ENCODE measurements at regions not wholly inside any gene's neighbourhood (a gene's known extent, or its start where the extent isn't known, plus 50 kb on each side); places are given as distances from the start of the nearest gene placed in this dataset.

DNA sequence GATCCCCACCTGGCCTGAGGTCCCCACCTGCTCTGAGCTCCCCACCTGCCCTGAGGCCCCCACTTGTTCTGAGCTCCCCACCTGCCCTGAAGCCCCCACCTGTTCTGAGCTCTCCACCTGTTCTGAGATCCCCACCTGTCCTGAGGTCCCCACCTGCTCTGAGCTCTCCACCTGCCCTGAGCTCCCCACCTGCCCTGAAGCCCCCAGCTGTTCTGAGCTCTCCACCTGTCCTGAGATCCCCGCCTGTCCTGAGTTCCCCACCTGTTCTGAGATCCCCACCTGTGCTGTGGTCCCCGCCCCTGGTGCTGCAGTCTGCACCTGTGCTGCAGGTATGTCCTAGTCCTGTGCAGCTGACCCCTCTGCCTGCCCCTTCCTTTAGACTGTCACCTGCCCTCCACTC is 561.6 kb downstream of the TCERG1L start:
- ChIA-PET POLR2A (no interaction called here), CTCF (interaction anchor here (0.9 to 1.4 kb wide), 2 partner anchors 16 to 18 kb away, joined by 3 read pairs; no protein-coding TSS in a partner anchor)
- Histone ChIP-seq H3K4me1 (no peaks in the 10 kb centered on the region), H3K4me2 (no peak overlapping the region), H3K27ac (no peak overlapping the region), H3K4me3 (no peak overlapping the region), H3K9me3 (no peaks in the 10 kb centered on the region)
- ATAC-seq (no peak), DNase-seq (ENCODE audit: low read depth in 1 of 2, low spot score in 1 of 2) (no peak), FAIRE-seq (no peak)
- WGBS (ENCODE audit: missing lambda C conversion rate), result 0% methylated on average over 2 of the region's 2 CpGs
- TF ChIP-seq MAFK (IDR thresholded peaks at IDR 0.05; ENCODE audit: partially characterized antibody) (no peak), POLR2AphosphoS2 (conservative IDR thresholded peaks at IDR 0.05; ENCODE audit: low read length) (no peak)
- TF ChIP-seq, protein P1, sequence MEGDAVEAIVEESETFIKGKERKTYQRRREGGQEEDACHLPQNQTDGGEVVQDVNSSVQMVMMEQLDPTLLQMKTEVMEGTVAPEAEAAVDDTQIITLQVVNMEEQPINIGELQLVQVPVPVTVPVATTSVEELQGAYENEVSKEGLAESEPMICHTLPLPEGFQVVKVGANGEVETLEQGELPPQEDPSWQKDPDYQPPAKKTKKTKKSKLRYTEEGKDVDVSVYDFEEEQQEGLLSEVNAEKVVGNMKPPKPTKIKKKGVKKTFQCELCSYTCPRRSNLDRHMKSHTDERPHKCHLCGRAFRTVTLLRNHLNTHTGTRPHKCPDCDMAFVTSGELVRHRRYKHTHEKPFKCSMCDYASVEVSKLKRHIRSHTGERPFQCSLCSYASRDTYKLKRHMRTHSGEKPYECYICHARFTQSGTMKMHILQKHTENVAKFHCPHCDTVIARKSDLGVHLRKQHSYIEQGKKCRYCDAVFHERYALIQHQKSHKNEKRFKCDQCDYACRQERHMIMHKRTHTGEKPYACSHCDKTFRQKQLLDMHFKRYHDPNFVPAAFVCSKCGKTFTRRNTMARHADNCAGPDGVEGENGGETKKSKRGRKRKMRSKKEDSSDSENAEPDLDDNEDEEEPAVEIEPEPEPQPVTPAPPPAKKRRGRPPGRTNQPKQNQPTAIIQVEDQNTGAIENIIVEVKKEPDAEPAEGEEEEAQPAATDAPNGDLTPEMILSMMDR (IDR thresholded peaks at IDR 0.05), result no peak
- TF ChIP-seq, protein P2, sequence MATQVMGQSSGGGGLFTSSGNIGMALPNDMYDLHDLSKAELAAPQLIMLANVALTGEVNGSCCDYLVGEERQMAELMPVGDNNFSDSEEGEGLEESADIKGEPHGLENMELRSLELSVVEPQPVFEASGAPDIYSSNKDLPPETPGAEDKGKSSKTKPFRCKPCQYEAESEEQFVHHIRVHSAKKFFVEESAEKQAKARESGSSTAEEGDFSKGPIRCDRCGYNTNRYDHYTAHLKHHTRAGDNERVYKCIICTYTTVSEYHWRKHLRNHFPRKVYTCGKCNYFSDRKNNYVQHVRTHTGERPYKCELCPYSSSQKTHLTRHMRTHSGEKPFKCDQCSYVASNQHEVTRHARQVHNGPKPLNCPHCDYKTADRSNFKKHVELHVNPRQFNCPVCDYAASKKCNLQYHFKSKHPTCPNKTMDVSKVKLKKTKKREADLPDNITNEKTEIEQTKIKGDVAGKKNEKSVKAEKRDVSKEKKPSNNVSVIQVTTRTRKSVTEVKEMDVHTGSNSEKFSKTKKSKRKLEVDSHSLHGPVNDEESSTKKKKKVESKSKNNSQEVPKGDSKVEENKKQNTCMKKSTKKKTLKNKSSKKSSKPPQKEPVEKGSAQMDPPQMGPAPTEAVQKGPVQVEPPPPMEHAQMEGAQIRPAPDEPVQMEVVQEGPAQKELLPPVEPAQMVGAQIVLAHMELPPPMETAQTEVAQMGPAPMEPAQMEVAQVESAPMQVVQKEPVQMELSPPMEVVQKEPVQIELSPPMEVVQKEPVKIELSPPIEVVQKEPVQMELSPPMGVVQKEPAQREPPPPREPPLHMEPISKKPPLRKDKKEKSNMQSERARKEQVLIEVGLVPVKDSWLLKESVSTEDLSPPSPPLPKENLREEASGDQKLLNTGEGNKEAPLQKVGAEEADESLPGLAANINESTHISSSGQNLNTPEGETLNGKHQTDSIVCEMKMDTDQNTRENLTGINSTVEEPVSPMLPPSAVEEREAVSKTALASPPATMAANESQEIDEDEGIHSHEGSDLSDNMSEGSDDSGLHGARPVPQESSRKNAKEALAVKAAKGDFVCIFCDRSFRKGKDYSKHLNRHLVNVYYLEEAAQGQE (IDR thresholded peaks at IDR 0.05), result no peak

DNA sequence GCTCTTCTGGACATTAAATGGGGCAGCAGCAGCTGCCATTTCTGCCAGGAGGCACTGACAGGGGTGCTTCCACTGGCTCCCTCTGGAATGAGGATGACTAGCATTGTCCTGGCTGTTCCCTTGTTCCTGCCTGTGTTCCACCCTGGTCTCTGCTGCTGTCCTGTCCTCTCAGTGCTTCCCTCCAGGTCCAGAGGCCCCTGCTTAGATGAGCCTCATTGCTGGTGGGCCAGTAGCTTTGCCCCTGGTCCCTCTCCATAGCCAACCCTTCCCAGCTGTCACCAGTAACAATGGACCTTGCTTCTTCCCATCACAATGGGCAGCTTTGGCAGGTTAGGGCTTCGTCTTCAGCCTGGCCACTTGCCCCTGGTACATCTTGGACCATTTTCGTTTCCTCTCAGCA is 561.1 kb downstream of the TCERG1L start:
- ChIA-PET POLR2A (no interaction called here), CTCF (no interaction called here)
- Histone ChIP-seq H3K9me3 (no peaks in the 10 kb centered on the region), H3K4me3 (no peak overlapping the region), H3K4me2 (no peak overlapping the region), H3K27ac (no peak overlapping the region), H3K4me1 (no peaks in the 10 kb centered on the region)
- no peak for ATAC-seq
- DNase-seq (ENCODE audit: low read depth in 1 of 2, low spot score in 1 of 2), result no peak
- TF ChIP-seq KDM5A (IDR thresholded peaks at IDR 0.05) (no peak), TP53 (CRISPR knock-in tag; IDR thresholded peaks at IDR 0.05) (no peak), HOXB13 (CRISPR knock-in tag; IDR thresholded peaks at IDR 0.05; ENCODE audit: low read depth) (no peak), ESRRA (IDR thresholded peaks at IDR 0.05; ENCODE audit: borderline replicate concordance, low read length) (no peak), FOSB (CRISPR knock-in tag; IDR thresholded peaks at IDR 0.05) (no peak)
- TF ChIP-seq, protein P3, sequence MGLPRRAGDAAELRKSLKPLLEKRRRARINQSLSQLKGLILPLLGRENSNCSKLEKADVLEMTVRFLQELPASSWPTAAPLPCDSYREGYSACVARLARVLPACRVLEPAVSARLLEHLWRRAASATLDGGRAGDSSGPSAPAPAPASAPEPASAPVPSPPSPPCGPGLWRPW (IDR thresholded peaks at IDR 0.05), result no peak
- TF ChIP-seq, protein P4, sequence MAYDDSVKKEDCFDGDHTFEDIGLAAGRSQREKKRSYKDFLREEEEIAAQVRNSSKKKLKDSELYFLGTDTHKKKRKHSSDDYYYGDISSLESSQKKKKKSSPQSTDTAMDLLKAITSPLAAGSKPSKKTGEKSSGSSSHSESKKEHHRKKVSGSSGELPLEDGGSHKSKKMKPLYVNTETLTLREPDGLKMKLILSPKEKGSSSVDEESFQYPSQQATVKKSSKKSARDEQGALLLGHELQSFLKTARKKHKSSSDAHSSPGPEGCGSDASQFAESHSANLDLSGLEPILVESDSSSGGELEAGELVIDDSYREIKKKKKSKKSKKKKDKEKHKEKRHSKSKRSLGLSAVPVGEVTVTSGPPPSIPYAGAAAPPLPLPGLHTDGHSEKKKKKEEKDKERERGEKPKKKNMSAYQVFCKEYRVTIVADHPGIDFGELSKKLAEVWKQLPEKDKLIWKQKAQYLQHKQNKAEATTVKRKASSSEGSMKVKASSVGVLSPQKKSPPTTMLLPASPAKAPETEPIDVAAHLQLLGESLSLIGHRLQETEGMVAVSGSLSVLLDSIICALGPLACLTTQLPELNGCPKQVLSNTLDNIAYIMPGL (CRISPR knock-in tag; IDR thresholded peaks at IDR 0.05; ENCODE audit: borderline replicate concordance), result no peak
- TF ChIP-seq, protein P5, sequence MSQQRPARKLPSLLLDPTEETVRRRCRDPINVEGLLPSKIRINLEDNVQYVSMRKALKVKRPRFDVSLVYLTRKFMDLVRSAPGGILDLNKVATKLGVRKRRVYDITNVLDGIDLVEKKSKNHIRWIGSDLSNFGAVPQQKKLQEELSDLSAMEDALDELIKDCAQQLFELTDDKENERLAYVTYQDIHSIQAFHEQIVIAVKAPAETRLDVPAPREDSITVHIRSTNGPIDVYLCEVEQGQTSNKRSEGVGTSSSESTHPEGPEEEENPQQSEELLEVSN (IDR thresholded peaks at IDR 0.05; ENCODE audit: borderline replicate concordance, low read depth), result no peak
- 0% methylated on average over 2 of the region's 2 CpGs for WGBS (ENCODE audit: missing lambda C conversion rate)
- FAIRE-seq, result no peak

DNA sequence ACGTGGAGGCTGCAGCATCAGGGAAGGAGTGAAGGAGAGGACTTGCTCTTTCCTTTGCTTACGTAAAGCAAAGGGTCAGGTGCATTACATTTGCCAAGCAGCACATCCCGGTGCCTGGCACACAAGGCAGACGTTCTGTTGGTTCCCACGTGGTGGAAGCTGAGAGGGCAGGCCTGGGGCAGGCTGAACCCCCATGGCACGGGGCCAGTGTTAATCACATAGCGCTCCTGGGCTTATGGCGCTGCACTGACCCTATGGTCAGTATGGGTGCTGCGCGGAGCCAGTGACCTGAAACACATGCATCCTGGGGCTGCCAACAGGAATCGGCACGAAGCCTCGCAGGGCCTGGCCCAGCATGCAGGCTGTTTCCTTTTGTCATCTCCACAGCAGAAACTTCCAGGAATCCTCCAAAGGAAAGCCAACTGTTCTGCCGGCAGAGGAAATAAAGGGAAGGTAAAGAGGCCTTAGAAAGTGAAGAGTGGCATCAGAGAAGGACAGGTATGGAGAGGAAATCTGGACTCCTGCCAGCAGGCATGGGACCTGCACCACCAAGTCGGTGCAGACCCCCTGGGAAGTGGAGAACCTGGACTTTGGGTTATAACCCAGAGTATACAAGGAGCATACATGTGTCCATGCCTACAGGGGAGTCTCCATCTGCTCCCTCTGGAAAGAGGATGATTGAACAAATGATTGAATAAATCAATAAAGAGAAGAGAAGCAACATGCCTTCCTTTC is 560.2 kb downstream of the TCERG1L start:
- Histone ChIP-seq H3K9me3 (no peaks in the 10 kb centered on the region), H3K4me3 (no peak overlapping the region), H3K27ac (no peak overlapping the region), H3K4me2 (no peak overlapping the region), H3K4me1 (no peaks in the 10 kb centered on the region)
- ChIA-PET POLR2A (no interaction called here), CTCF (no interaction called here)
- WGBS (ENCODE audit: missing lambda C conversion rate), result 28% methylated on average over 15 of the region's 15 CpGs
- no peak for ATAC-seq
- TF ChIP-seq RFX5 (IDR thresholded peaks at IDR 0.05) (no peak), HEYL (CRISPR knock-in tag; IDR thresholded peaks at IDR 0.05) (no peak), FOXS1 (CRISPR knock-in tag; IDR thresholded peaks at IDR 0.05) (no peak), ESRRA (IDR thresholded peaks at IDR 0.05; ENCODE audit: borderline replicate concordance, low read length) (no peak), POLR2AphosphoS2 (conservative IDR thresholded peaks at IDR 0.05; ENCODE audit: low read length) (no peak), GATA3 (IDR thresholded peaks at IDR 0.05; ENCODE audit: borderline replicate concordance) (no peak), TP53 (CRISPR knock-in tag; IDR thresholded peaks at IDR 0.05) (no peak), JUNB (IDR thresholded peaks at IDR 0.05) (no peak), EP300 (IDR thresholded peaks at IDR 0.05) (no peak), FOSL2 (IDR thresholded peaks at IDR 0.05) (no peak), FOSL2 (CRISPR knock-in tag; IDR thresholded peaks at IDR 0.05) (no peak), NPAS2 (CRISPR knock-in tag; IDR thresholded peaks at IDR 0.05; ENCODE audit: borderline replicate concordance) (no peak), SREBF2 (IDR thresholded peaks at IDR 0.05) (no peak)
- TF ChIP-seq, protein P6, sequence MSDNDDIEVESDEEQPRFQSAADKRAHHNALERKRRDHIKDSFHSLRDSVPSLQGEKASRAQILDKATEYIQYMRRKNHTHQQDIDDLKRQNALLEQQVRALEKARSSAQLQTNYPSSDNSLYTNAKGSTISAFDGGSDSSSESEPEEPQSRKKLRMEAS (IDR thresholded peaks at IDR 0.05), result no peak
- no peak for DNase-seq (ENCODE audit: low read depth in 1 of 2, low spot score in 1 of 2)
- FAIRE-seq, result no peak

Measured in A549 (cell line).